Activated T-cell treated with anti-CD3 and anti-CD28 coated beads, Interleukin-2, amount 50 U/mL, for 24 hours (primary cell): ENCODE measurements at regions not wholly inside any gene's neighbourhood (a gene's known extent, or its start where the extent isn't known, plus 50 kb on each side); places are given as distances from the start of the nearest gene placed in this dataset.

Experiments used
- DNase-seq: peaks from one replicate; pipeline ENCODE4 v3.0.0-alpha.2; 2020
- H3K27ac Mint-ChIP-seq: 2 replicates; pipeline ENCODE4 v1.8.0; 2020; ENCODE audit warnings: mild to moderate bottlenecking, mixed read lengths
- H3K27me3 Mint-ChIP-seq: 2 replicates; pipeline ENCODE4 v1.8.0; 2020; ENCODE audit warnings: mixed read lengths
- H3K36me3 Mint-ChIP-seq: 2 replicates; pipeline ENCODE4 v1.8.0; 2020; ENCODE audit warnings: low read depth, mixed read lengths
- H3K4me1 Mint-ChIP-seq: 2 replicates; pipeline ENCODE4 v1.8.0; 2020; ENCODE audit warnings: low read depth, mixed read lengths
- H3K4me3 Mint-ChIP-seq: 2 replicates; pipeline ENCODE4 v1.8.0; 2020; ENCODE audit warnings: mild to moderate bottlenecking, moderate library complexity, mixed read lengths
- H3K9me3 Mint-ChIP-seq: 2 replicates; pipeline ENCODE4 v1.8.0; 2020; ENCODE audit warnings: mixed read lengths

- Mint-ChIP-seq H3K27me3 (peaks cover 18% of the 10 kb centered on the region), H3K4me1 (no peaks in the 10 kb centered on the region), H3K27ac (no peak overlapping the region), H3K36me3 (no peaks in the 10 kb centered on the region), H3K9me3 (no peaks in the 10 kb centered on the region), H3K4me3 (no peak overlapping the region)
- no peak for DNase-seq
Measured at GRCh38 chr10:78686444-78687060, 382.2 kb upstream of the ZMIZ1 start.

GRCh38 chr10:78687626-78688025 is 381.1 kb upstream of the ZMIZ1 start:
- no peaks in the 10 kb centered on the region for H3K4me1 Mint-ChIP-seq
- DNase-seq: no peak

DNA sequence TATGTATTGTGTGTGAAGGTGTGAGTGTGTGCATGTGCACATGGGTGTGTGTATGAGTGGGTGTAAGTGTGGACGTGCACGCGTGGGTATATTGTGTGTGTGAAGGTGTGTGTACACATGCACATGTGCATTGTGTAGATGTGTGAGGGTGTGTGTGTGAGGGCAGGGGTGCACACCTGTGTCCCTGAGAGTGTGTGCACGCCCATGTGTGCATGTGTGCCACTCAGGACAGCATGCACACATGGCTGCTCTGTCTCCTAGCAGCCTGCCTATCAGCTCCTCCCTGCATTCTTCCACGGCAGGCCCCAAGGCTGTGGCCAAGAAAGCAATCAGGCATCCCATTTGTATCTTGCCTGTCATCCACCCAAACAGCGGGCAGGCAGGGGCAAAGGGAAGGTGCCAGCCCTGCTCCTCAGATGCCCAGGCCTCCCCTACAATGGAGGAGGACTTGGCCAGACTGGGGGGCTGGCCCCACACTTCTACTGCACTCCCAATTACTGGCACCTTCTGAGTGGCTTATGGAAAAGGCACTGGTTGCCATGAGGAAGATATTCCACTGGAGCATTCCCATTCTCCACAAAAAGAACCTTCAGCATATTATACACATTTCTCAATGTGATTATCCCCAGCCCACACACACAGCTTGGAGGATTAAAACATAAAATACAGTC is 380.4 kb upstream of the ZMIZ1 start:
- no peak overlapping the region for H3K4me3 Mint-ChIP-seq
- no peak overlapping the region for H3K27ac Mint-ChIP-seq
- DNase-seq: no peak
- peaks cover 12% of the 10 kb centered on the region for H3K27me3 Mint-ChIP-seq
- no peaks in the 10 kb centered on the region for H3K4me1 Mint-ChIP-seq
- H3K36me3 Mint-ChIP-seq: no peaks in the 10 kb centered on the region
- H3K9me3 Mint-ChIP-seq: no peaks in the 10 kb centered on the region

More at GRCh38 chr10:78687626-78688025, 381.1 kb upstream of the ZMIZ1 start:
- no peak overlapping the region for H3K27ac Mint-ChIP-seq
- peaks cover 14% of the 10 kb centered on the region for H3K27me3 Mint-ChIP-seq
- H3K9me3 Mint-ChIP-seq: no peaks in the 10 kb centered on the region
- no peak overlapping the region for H3K4me3 Mint-ChIP-seq
- H3K36me3 Mint-ChIP-seq: no peaks in the 10 kb centered on the region

DNA sequence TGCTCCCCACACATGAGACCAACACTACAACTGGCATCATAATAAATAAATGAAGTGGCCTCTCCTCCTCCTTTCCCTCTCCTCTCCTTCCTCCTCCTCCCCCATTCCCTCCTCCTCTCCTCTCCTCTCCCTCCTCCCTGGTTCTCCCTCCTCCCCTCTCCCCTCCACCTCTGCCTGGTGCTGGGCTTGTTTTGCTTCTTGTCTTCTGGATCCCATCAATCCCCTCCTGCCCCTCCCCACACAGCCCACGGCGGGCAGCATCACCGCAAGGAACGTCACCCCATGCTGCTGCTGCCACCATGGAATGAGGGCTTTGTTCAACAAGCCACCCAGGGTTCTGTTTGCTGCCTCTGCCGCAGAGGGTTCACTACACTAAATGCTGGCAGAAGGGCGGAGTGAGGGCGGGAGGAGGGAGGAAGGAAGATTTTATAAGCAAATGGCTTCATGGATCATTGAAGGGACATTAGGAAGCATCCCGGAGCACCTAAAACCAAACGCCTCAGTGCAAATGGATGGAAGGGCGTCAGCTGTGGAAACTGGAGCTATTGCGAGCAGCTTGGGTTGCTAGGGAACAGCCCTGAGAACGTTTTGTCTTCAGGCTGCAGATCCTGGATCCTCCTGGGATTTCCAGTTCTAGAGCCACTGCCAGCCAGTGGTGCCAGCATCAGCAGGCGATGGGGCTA is 379.7 kb upstream of the ZMIZ1 start:
- Mint-ChIP-seq H3K9me3 (no peaks in the 10 kb centered on the region), H3K36me3 (no peaks in the 10 kb centered on the region), H3K4me3 (no peak overlapping the region), H3K27ac (no peak overlapping the region), H3K4me1 (no peaks in the 10 kb centered on the region), H3K27me3 (peaks cover 13% of the 10 kb centered on the region)
- DNase-seq: no peak

DNA sequence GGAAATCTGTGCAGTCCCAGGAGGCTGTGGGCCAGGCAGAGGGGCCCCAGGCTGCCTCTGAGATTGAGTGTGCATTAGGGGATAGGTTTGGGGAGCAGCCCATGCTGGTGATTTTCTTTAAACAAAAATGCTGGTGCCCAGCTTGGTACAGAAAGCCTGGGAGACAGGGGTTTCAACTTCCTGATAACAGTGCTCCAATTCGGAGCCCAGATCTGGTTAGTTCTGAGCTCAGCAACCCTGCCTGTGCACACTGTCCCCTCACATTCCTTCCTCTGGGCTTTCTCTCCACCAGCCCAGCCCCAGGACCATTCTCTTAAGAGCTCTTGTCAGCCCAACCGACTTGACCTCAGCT is 379.2 kb upstream of the ZMIZ1 start:
- Mint-ChIP-seq H3K9me3 (no peaks in the 10 kb centered on the region), H3K27ac (no peak overlapping the region), H3K36me3 (no peaks in the 10 kb centered on the region), H3K27me3 (peaks cover 9% of the 10 kb centered on the region), H3K4me3 (no peak overlapping the region), H3K4me1 (no peaks in the 10 kb centered on the region)
- no peak for DNase-seq

GRCh38 chr10:78690354-78691111 is 378.2 kb upstream of the ZMIZ1 start:
- Mint-ChIP-seq H3K4me1 (no peaks in the 10 kb centered on the region), H3K9me3 (no peaks in the 10 kb centered on the region)

GRCh38 chr10:78691301-78692030 is 377.3 kb upstream of the ZMIZ1 start:
- DNase-seq: no peak
- peaks cover 5% of the 10 kb centered on the region for H3K27me3 Mint-ChIP-seq
- H3K4me1 Mint-ChIP-seq: no peaks in the 10 kb centered on the region
- H3K36me3 Mint-ChIP-seq: no peaks in the 10 kb centered on the region
- H3K27ac Mint-ChIP-seq: no peak overlapping the region
- H3K4me3 Mint-ChIP-seq: no peak overlapping the region
- no peaks in the 10 kb centered on the region for H3K9me3 Mint-ChIP-seq

More at GRCh38 chr10:78690354-78691111, 378.2 kb upstream of the ZMIZ1 start:
- Mint-ChIP-seq H3K27me3 (peaks cover 5% of the 10 kb centered on the region), H3K27ac (no peak overlapping the region), H3K4me3 (no peak overlapping the region), H3K36me3 (no peaks in the 10 kb centered on the region)
- no peak for DNase-seq

GRCh38 chr10:78692071-78692470 is 376.7 kb upstream of the ZMIZ1 start:
- Mint-ChIP-seq H3K4me1 (no peaks in the 10 kb centered on the region), H3K27ac (no peak overlapping the region), H3K27me3 (peaks cover 5% of the 10 kb centered on the region), H3K9me3 (no peaks in the 10 kb centered on the region), H3K4me3 (no peak overlapping the region), H3K36me3 (no peaks in the 10 kb centered on the region)
- DNase-seq: no peak

GRCh38 chr10:78695846-78696245 is 372.9 kb upstream of the ZMIZ1 start:
- DNase-seq: no peak
- Mint-ChIP-seq H3K36me3 (no peaks in the 10 kb centered on the region), H3K4me3 (no peak overlapping the region), H3K27me3 (peaks cover 7% of the 10 kb centered on the region), H3K9me3 (no peaks in the 10 kb centered on the region), H3K4me1 (no peaks in the 10 kb centered on the region), H3K27ac (no peak overlapping the region)

- Mint-ChIP-seq H3K4me3 (no peak overlapping the region), H3K4me1 (no peaks in the 10 kb centered on the region), H3K27me3 (peaks cover 16% of the 10 kb centered on the region), H3K27ac (no peak overlapping the region), H3K9me3 (no peaks in the 10 kb centered on the region), H3K36me3 (no peaks in the 10 kb centered on the region)
- DNase-seq: no peak
Measured at GRCh38 chr10:78696791-78697395, 371.9 kb upstream of the ZMIZ1 start.

DNA sequence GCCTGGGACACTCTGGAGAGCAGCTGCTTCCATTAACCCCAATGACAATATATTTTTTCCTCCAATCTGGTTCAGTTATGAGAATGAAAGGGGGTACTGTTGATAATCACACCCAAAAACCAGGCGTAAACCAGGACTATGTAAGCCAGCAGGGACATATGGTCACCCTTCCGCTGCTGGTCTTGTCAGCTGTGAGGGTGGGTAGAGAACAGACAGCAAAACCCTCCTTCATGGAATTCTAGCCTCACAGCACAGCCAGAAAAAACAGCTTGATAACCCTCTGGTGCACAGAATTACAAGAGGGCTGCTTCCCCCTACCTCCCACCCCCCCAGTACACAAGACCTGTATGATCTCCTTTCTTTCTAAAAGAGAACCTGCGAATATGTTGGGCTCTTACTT is 368.8 kb upstream of the ZMIZ1 start:
- no peak overlapping the region for H3K27ac Mint-ChIP-seq
- no peaks in the 10 kb centered on the region for H3K4me1 Mint-ChIP-seq
- H3K4me3 Mint-ChIP-seq: no peak overlapping the region

GRCh38 chr10:78700413-78700812 is 368.4 kb upstream of the ZMIZ1 start:
- H3K4me3 Mint-ChIP-seq: no peak overlapping the region
- H3K27me3 Mint-ChIP-seq: peaks cover 21% of the 10 kb centered on the region
- H3K27ac Mint-ChIP-seq: no peak overlapping the region
- no peak for DNase-seq
- H3K4me1 Mint-ChIP-seq: no peaks in the 10 kb centered on the region
- no peaks in the 10 kb centered on the region for H3K9me3 Mint-ChIP-seq
- no peaks in the 10 kb centered on the region for H3K36me3 Mint-ChIP-seq

More for the DNA sequence above, 368.8 kb upstream of the ZMIZ1 start:
- Mint-ChIP-seq H3K36me3 (no peaks in the 10 kb centered on the region), H3K27me3 (peaks cover 21% of the 10 kb centered on the region), H3K9me3 (no peaks in the 10 kb centered on the region)
- DNase-seq: no peak

- Mint-ChIP-seq H3K9me3 (no peaks in the 10 kb centered on the region), H3K4me3 (no peak overlapping the region), H3K36me3 (no peaks in the 10 kb centered on the region), H3K4me1 (no peaks in the 10 kb centered on the region), H3K27me3 (peaks cover 21% of the 10 kb centered on the region), H3K27ac (no peak overlapping the region)
- no peak for DNase-seq
Measured at GRCh38 chr10:78700816-78701520, 367.8 kb upstream of the ZMIZ1 start.
